ENCODE measurements at regions not wholly inside any gene's neighbourhood (a gene's known extent, or its start where the extent isn't known, plus 50 kb on each side); places are given as distances from the start of the nearest gene placed in this dataset.

GRCh38 chr4:106801386-106801785, 234.7 kb downstream of the DKK2 start:
- TF ChIP-seq CTCF (IDR thresholded peaks at IDR 0.05; ENCODE audit: insufficient read depth, low read depth, low read length), result no peak
- no peak for TF ChIP-seq EZH2 (IDR thresholded peaks at IDR 0.05; ENCODE audit: insufficient read depth, low read length)

Data from astrocyte (in vitro differentiated cells and primary cell).